ENCODE measurements at regions not wholly inside any gene's neighbourhood (a gene's known extent, or its start where the extent isn't known, plus 50 kb on each side); places are given as distances from the start of the nearest gene placed in this dataset.
"Not testable (repeated sequence)": the region's sequence is repeated elsewhere in the genome, so short reads cannot be mapped to it uniquely, and the experiment has no call there.

DNA sequence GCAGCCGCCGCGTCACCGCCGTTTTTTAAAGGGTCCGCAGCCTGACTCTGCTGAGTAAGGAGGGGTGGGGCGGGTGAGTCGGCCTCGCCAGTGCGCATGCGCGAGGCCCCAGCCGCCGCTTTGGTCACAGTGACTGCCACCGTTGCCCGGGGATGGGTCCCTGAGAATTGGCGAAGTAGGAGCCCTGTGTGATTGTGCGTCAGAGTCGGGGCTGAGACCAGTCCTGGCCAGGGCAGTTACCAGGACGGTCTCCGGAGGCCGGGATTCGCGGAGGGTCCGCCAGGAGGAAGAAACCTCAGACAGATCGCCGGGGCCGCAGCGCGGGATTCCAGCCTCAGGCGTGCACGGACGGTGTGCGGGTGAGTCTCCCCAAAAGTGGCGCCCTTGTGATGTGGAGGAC, 1386.9 kb upstream of the PCDH10 start:
- TF ChIP-seq SUZ12 (IDR thresholded peaks at IDR 0.05; ENCODE audit: extremely low read depth, insufficient read depth, insufficient read length); ZNF274 (IDR thresholded peaks at IDR 0.05; ENCODE audit: low read depth, low read length); YY1 (IDR thresholded peaks at IDR 0.05; ENCODE audit: insufficient read depth, insufficient read length): not testable (repeated sequence)
